HG03354 (cell line): ENCODE measurements at regions not wholly inside any gene's neighbourhood (a gene's known extent, or its start where the extent isn't known, plus 50 kb on each side); places are given as distances from the start of the nearest gene placed in this dataset.
"Not testable (repeated sequence)": the region's sequence is repeated elsewhere in the genome, so short reads cannot be mapped to it uniquely, and the experiment has no call there.

Experiments used
- ATAC-seq: cut with Tn5 transposase; IDR thresholded peaks from one replicate; pipeline ENCODE4 v1.9.1; 2021; ENCODE audit warnings: mild to moderate bottlenecking; ENCODE audit not compliant: unreplicated experiment, poor library complexity, severe bottlenecking

- ATAC-seq = no peak
These were observed 67.6 kb upstream of the IGSF1 start for GRCh38 chrX:131356725-131357124.

GRCh38 chrX:131359611-131360010 is 70.5 kb upstream of the IGSF1 start:
- ATAC-seq = no peak

- ATAC-seq = no peak
These were observed 76.7 kb upstream of the IGSF1 start for GRCh38 chrX:131365766-131366165.

GRCh38 chrX:131366407-131366806 is 77.3 kb upstream of the IGSF1 start:
- ATAC-seq = no peak

- no peak for ATAC-seq
These were observed 99.2 kb upstream of the IGSF1 start for GRCh38 chrX:131388293-131388692.

- ATAC-seq = no peak
These were observed 103.6 kb upstream of the IGSF1 start for GRCh38 chrX:131392666-131393065.

- ATAC-seq = no peak
These were observed 104.3 kb upstream of the IGSF1 start for GRCh38 chrX:131393426-131393825.

GRCh38 chrX:131394384-131394783 is 105.3 kb upstream of the IGSF1 start:
- no peak for ATAC-seq

- ATAC-seq = no peak
These were observed 108.8 kb upstream of the IGSF1 start for GRCh38 chrX:131397891-131398290.

GRCh38 chrX:131399678-131400428 is 110.7 kb upstream of the IGSF1 start:
- ATAC-seq = no peak

- ATAC-seq = no peak
These were observed 113.2 kb upstream of the IGSF1 start for GRCh38 chrX:131402124-131402811.

GRCh38 chrX:131405497-131405896 is 116.4 kb upstream of the IGSF1 start:
- peak; percentile 76 for ATAC-seq

- ATAC-seq = no peak
These were observed 119.0 kb upstream of the OR13H1 start for GRCh38 chrX:131424895-131425294.

- not testable (repeated sequence) for ATAC-seq
These were observed 113.4 kb upstream of the OR13H1 start for GRCh38 chrX:131430465-131430864.

- ATAC-seq = no peak
These were observed 102.8 kb upstream of the OR13H1 start for GRCh38 chrX:131441033-131441432.

- no peak for ATAC-seq
These were observed 97.9 kb upstream of the OR13H1 start for GRCh38 chrX:131445955-131446354.

- not testable (repeated sequence) for ATAC-seq
These were observed 82.0 kb upstream of the OR13H1 start for GRCh38 chrX:131461855-131462254.

GRCh38 chrX:131473809-131474208 is 70.1 kb upstream of the OR13H1 start:
- not testable (repeated sequence) for ATAC-seq

- no peak for ATAC-seq
These were observed 66.4 kb upstream of the OR13H1 start for GRCh38 chrX:131477498-131477897.
